ENCODE measurements at regions not wholly inside any gene's neighbourhood (a gene's known extent, or its start where the extent isn't known, plus 50 kb on each side); places are given as distances from the start of the nearest gene placed in this dataset.

DNA sequence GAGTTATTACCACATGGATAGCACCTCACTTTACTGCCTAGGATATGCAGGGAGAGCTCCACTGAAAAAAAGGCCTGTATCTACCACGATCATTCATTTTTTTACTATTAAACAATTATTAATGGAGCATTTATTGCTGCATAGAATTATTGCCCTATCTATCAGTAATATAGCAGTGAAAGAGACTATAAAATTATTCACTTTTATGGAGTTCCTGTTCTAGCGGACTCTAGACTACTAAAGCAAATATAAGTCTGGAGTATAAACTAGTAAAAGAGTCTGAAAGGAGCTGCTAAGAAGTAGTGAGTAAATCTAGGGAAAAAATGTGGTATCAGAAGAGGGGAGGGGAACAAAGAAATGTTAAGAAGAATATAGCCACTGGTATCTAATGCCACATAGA lies 150.4 kb upstream of the CYLC2 start:
- Histone ChIP-seq H3K9ac (ENCODE audit: low read length) (no peak overlapping the region), H3K79me2 (replicated peaks; ENCODE audit: insufficient read depth, low read length) (no peaks in the 10 kb centered on the region), H4K20me1 (ENCODE audit: insufficient read depth) (no peaks in the 10 kb centered on the region), H3K9me3 (ENCODE audit: low read length) (no peaks in the 10 kb centered on the region), H3K4me3 (ENCODE audit: low read length) (no peak overlapping the region), H3K27me3 (ENCODE audit: insufficient read depth, low read depth, low read length) (no peaks in the 10 kb centered on the region), H3K4me2 (ENCODE audit: low read length) (no peak overlapping the region), H3K27ac (ENCODE audit: low read length) (no peak overlapping the region), H3F3A (ENCODE audit: insufficient read depth, low read length, poor library complexity, severe bottlenecking) (no peaks in the 10 kb centered on the region), H3K36me3 (ENCODE audit: insufficient read depth, low read length) (no peaks in the 10 kb centered on the region), H3K9me2 (ENCODE audit: insufficient read depth, low read length) (no peaks in the 10 kb centered on the region), H2AFZ (ENCODE audit: low read depth, low read length) (no peak overlapping the region)
- TF ChIP-seq TAF1 (IDR thresholded peaks at IDR 0.05; ENCODE audit: low read depth) (no peak), RAD21 (conservative IDR thresholded peaks at IDR 0.05) (no peak), EZH2 (IDR thresholded peaks at IDR 0.05; ENCODE audit: borderline replicate concordance, insufficient read depth, low read length, poor library complexity, severe bottlenecking) (no peak), EP300 (conservative IDR thresholded peaks at IDR 0.05; ENCODE audit: poor library complexity, severe bottlenecking) (no peak), MXI1 (conservative IDR thresholded peaks at IDR 0.05; ENCODE audit: poor library complexity, severe bottlenecking) (no peak), SMC3 (conservative IDR thresholded peaks at IDR 0.05; ENCODE audit: poor library complexity) (no peak), POLR2AphosphoS5 (IDR thresholded peaks at IDR 0.05) (no peak)
- TF ChIP-seq, protein P1, sequence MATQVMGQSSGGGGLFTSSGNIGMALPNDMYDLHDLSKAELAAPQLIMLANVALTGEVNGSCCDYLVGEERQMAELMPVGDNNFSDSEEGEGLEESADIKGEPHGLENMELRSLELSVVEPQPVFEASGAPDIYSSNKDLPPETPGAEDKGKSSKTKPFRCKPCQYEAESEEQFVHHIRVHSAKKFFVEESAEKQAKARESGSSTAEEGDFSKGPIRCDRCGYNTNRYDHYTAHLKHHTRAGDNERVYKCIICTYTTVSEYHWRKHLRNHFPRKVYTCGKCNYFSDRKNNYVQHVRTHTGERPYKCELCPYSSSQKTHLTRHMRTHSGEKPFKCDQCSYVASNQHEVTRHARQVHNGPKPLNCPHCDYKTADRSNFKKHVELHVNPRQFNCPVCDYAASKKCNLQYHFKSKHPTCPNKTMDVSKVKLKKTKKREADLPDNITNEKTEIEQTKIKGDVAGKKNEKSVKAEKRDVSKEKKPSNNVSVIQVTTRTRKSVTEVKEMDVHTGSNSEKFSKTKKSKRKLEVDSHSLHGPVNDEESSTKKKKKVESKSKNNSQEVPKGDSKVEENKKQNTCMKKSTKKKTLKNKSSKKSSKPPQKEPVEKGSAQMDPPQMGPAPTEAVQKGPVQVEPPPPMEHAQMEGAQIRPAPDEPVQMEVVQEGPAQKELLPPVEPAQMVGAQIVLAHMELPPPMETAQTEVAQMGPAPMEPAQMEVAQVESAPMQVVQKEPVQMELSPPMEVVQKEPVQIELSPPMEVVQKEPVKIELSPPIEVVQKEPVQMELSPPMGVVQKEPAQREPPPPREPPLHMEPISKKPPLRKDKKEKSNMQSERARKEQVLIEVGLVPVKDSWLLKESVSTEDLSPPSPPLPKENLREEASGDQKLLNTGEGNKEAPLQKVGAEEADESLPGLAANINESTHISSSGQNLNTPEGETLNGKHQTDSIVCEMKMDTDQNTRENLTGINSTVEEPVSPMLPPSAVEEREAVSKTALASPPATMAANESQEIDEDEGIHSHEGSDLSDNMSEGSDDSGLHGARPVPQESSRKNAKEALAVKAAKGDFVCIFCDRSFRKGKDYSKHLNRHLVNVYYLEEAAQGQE (IDR thresholded peaks at IDR 0.05; ENCODE audit: borderline replicate concordance) = no peak
- TF ChIP-seq, protein P2, sequence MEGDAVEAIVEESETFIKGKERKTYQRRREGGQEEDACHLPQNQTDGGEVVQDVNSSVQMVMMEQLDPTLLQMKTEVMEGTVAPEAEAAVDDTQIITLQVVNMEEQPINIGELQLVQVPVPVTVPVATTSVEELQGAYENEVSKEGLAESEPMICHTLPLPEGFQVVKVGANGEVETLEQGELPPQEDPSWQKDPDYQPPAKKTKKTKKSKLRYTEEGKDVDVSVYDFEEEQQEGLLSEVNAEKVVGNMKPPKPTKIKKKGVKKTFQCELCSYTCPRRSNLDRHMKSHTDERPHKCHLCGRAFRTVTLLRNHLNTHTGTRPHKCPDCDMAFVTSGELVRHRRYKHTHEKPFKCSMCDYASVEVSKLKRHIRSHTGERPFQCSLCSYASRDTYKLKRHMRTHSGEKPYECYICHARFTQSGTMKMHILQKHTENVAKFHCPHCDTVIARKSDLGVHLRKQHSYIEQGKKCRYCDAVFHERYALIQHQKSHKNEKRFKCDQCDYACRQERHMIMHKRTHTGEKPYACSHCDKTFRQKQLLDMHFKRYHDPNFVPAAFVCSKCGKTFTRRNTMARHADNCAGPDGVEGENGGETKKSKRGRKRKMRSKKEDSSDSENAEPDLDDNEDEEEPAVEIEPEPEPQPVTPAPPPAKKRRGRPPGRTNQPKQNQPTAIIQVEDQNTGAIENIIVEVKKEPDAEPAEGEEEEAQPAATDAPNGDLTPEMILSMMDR (IDR thresholded peaks at IDR 0.05; ENCODE audit: poor library complexity, severe bottlenecking) = no peak

DNA sequence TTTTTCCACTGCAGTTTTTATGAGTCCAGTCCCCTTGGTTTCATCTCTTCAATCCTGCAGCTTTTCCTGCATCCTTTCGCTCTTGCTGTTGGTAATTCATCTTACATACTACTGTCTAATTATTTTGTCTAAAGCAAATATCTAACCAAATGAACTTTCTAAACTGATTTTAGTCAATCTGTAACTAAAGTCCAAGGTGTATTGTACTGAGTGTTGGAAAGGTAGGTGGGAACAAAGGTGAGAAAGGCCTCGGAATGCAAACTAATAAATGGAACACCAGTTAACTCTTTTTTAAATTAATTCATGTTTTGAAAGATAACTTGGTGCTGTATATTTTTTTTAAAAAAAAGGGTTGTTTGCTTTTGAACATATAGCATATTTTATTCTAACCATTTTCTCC lies 152.7 kb upstream of the CYLC2 start:
- Histone ChIP-seq H2AFZ (ENCODE audit: low read depth, low read length) (no peak overlapping the region), H3K9me3 (ENCODE audit: low read length) (no peaks in the 10 kb centered on the region), H3K9ac (ENCODE audit: low read length) (no peak overlapping the region)

More for the DNA sequence above, 152.7 kb upstream of the CYLC2 start:
- no peaks in the 10 kb centered on the region for H3K9me2 ChIP-seq (ENCODE audit: insufficient read depth, low read length)
- H4K20me1 ChIP-seq (ENCODE audit: insufficient read depth) = no peaks in the 10 kb centered on the region
- H3K4me2 ChIP-seq (ENCODE audit: low read length) = no peak overlapping the region
- no peak overlapping the region for H3K27ac ChIP-seq (ENCODE audit: low read length)
- H3K79me2 ChIP-seq (replicated peaks; ENCODE audit: insufficient read depth, low read length) = no peaks in the 10 kb centered on the region
- TF ChIP-seq SMC3 (conservative IDR thresholded peaks at IDR 0.05; ENCODE audit: poor library complexity) = no peak
- no peak for TF ChIP-seq MXI1 (conservative IDR thresholded peaks at IDR 0.05; ENCODE audit: poor library complexity, severe bottlenecking)
- TF ChIP-seq EP300 (conservative IDR thresholded peaks at IDR 0.05; ENCODE audit: poor library complexity, severe bottlenecking) = no peak
- no peak for TF ChIP-seq POLR2AphosphoS5 (IDR thresholded peaks at IDR 0.05)
- TF ChIP-seq, protein P1 (IDR thresholded peaks at IDR 0.05; ENCODE audit: borderline replicate concordance) = no peak
- H3K27me3 ChIP-seq (ENCODE audit: insufficient read depth, low read depth, low read length) = no peaks in the 10 kb centered on the region
- H3K4me3 ChIP-seq (ENCODE audit: low read length) = no peak overlapping the region
- H3F3A ChIP-seq (ENCODE audit: insufficient read depth, low read length, poor library complexity, severe bottlenecking) = no peaks in the 10 kb centered on the region
- no peaks in the 10 kb centered on the region for H3K36me3 ChIP-seq (ENCODE audit: insufficient read depth, low read length)

Measured in neural cell (in vitro differentiated cells).